ENCODE measurements at regions not wholly inside any gene's neighbourhood (a gene's known extent, or its start where the extent isn't known, plus 50 kb on each side); places are given as distances from the start of the nearest gene placed in this dataset.

GRCh38 chr5:7325975-7326913, 69.7 kb upstream of the ADCY2 start:
- no peak for TF ChIP-seq CTCF (IDR thresholded peaks at IDR 0.05; ENCODE audit: insufficient read depth, low read length, poor library complexity, severe bottlenecking)
- no peak for TF ChIP-seq EZH2phosphoT487 (conservative IDR thresholded peaks at IDR 0.05; ENCODE audit: low read length)

All from SU-DHL-6 (cell line).